ENCODE measurements at regions not wholly inside any gene's neighbourhood (a gene's known extent, or its start where the extent isn't known, plus 50 kb on each side); places are given as distances from the start of the nearest gene placed in this dataset.

DNA sequence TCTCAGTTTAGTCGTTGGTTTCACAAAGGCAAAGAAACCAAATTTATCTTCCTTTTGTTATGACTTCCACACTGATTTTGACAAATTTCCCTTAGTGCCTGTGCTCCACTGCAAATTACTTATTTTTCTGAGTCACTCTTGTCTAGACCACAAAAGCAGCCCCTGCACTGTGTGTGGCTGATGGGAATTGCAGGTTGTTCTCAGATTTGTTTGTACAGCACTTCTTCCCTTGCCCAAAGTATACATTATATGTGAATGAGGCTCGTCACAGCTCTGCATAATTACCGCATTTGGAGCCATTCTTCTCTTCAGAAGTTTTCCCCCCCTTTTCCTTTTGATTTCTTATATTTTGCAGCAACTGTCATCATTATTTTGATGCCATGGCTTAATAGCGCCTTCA is 354.2 kb upstream of the IL12A start:
- Histone ChIP-seq H2AFZ (ENCODE audit: low read depth, low read length) (no peak overlapping the region), H3K4me2 (ENCODE audit: insufficient read depth, low read length) (no peak overlapping the region), H3K27ac (ENCODE audit: extremely low read depth, low read depth, low read length) (no peak overlapping the region), H3K4me3 (no peak overlapping the region), H3K4me1 (replicated peaks in 1 of 2; ENCODE audit: control insufficient read depth in 2 of 2, insufficient read depth in 2 of 2, low read length in 2 of 2) (no peaks in the 10 kb centered on the region), H3K27me3 (ENCODE audit: control insufficient read depth in 2 of 2, insufficient read depth in 2 of 2, low read length in 2 of 2) (no peaks in the 10 kb centered on the region), H3K9ac (ENCODE audit: insufficient read depth in 1 of 2, low read depth in 2 of 2, low read length in 2 of 2) (no peak overlapping the region), H4K20me1 (replicated peaks; ENCODE audit: control insufficient read depth, insufficient read depth, low read length) (no peaks in the 10 kb centered on the region), H3K79me2 (ENCODE audit: control insufficient read depth, insufficient read depth, low read length) (no peaks in the 10 kb centered on the region), H3K9me1 (ENCODE audit: control insufficient read depth, insufficient read depth, low read length) (no peaks in the 10 kb centered on the region), H3K9me3 (replicated peaks; ENCODE audit: control insufficient read depth, insufficient read depth, low read depth, low read length) (no peaks in the 10 kb centered on the region), H3K36me3 (ENCODE audit: control insufficient read depth, insufficient read depth, low read length) (no peaks in the 10 kb centered on the region)
- no peak for DNase-seq (ENCODE audit: extremely low read depth in 1 of 4, low spot score in 3 of 4)
- intact Hi-C loops (cut with micrococcal nuclease) (no loop called here), in situ Hi-C loops (cut with MboI) (no loop called here)
- BruUV-seq (replicated peaks), result no TSS peak
- FAIRE-seq, result no peak
- ChIA-PET POLR2A (no interaction called here), CTCF (ENCODE audit: low intra/inter-chr PET ratio) (interaction anchor here (0.6 kb wide), 1 partner anchor 107 kb away, joined by 3 read pairs; no protein-coding TSS in a partner anchor)
- 0% methylated on average over 4 of the region's 4 CpGs for WGBS (ENCODE audit: insufficient coverage, low coverage, missing lambda C conversion rate)
- no peak for ATAC-seq
- TF ChIP-seq TEAD4 (IDR thresholded peaks at IDR 0.05; ENCODE audit: low read length) (no peak), TEAD4 (CRISPR knock-in tag; IDR thresholded peaks at IDR 0.05; ENCODE audit: borderline replicate concordance) (no peak)

DNA sequence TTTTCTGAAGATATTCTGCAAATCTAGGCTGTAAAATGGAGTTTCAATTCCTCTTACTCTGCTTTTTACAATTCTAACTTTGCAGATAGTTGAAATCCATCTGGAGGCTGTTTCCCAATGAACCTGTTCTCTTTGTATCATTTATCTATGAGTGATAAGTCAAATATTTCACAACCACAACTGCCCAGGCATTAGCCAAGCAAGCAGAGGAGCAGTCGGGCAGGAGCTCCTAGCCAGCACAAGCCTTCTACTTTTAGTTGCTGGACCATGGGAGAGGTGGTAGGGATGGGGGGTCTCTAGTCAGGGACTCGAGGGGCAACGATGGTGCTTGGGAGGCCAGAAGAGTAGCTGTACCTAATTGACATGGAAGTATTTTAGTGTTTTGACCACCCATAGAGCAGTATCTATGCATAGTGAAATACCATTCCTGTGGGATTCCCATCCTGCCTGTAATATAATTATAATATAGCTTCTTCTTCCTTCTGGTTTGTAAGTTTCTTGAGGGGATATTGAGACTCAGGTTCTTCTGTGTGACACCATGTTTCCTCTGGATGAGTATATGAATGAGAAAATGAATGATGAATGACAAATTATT is 353.5 kb upstream of the IL12A start:
- WGBS (ENCODE audit: insufficient coverage, low coverage, missing lambda C conversion rate), result 4% methylated on average over 3 of the region's 3 CpGs
- ChIA-PET POLR2A (no interaction called here), CTCF (ENCODE audit: low intra/inter-chr PET ratio) (no interaction called here)
- TF ChIP-seq PTBP1 (IDR thresholded peaks at IDR 0.05; ENCODE audit: low read depth, low read length) (no peak), L3MBTL2 (IDR thresholded peaks at IDR 0.05) (no peak)
- H3K4me1 ChIP-seq (replicated peaks in 1 of 2; ENCODE audit: control insufficient read depth in 2 of 2, insufficient read depth in 2 of 2, low read length in 2 of 2), result no peaks in the 10 kb centered on the region
- ATAC-seq (no peak), DNase-seq (ENCODE audit: extremely low read depth in 1 of 4, low spot score in 3 of 4) (no peak), FAIRE-seq (no peak)
- H3K79me2 ChIP-seq (ENCODE audit: control insufficient read depth, insufficient read depth, low read length), result no peaks in the 10 kb centered on the region
- H2AFZ ChIP-seq (ENCODE audit: low read depth, low read length), result no peak overlapping the region
- no peaks in the 10 kb centered on the region for H3K9me3 ChIP-seq (replicated peaks; ENCODE audit: control insufficient read depth, insufficient read depth, low read depth, low read length)
- no peaks in the 10 kb centered on the region for H3K9me1 ChIP-seq (ENCODE audit: control insufficient read depth, insufficient read depth, low read length)
- no peaks in the 10 kb centered on the region for H4K20me1 ChIP-seq (replicated peaks; ENCODE audit: control insufficient read depth, insufficient read depth, low read length)
- intact Hi-C loops (cut with micrococcal nuclease) (no loop called here), in situ Hi-C loops (cut with MboI) (no loop called here)
- BruUV-seq (replicated peaks), result no TSS peak
- H3K27me3 ChIP-seq (ENCODE audit: control insufficient read depth in 2 of 2, insufficient read depth in 2 of 2, low read length in 2 of 2), result no peaks in the 10 kb centered on the region
- no peak overlapping the region for H3K9ac ChIP-seq (ENCODE audit: insufficient read depth in 1 of 2, low read depth in 2 of 2, low read length in 2 of 2)
- H3K4me3 ChIP-seq, result no peak overlapping the region
- no peaks in the 10 kb centered on the region for H3K36me3 ChIP-seq (ENCODE audit: control insufficient read depth, insufficient read depth, low read length)
- no peak overlapping the region for H3K4me2 ChIP-seq (ENCODE audit: insufficient read depth, low read length)
- H3K27ac ChIP-seq (ENCODE audit: extremely low read depth, low read depth, low read length), result no peak overlapping the region
